Upper lobe of left lung (tissue), 6 donors: ENCODE measurements at regions not wholly inside any gene's neighbourhood (a gene's known extent, or its start where the extent isn't known, plus 50 kb on each side); places are given as distances from the start of the nearest gene placed in this dataset.
A peak's percentile ranks its signal among the peaks of the same experiment; 100 is the strongest.

Source experiments
- ATAC-seq, 2 donors: fragments of 200-7000 bp; cut with Tn5 transposase; one replicate each; pipeline ENCODE4 v1.9.1; 2022; ENCODE audit warnings: mild to moderate bottlenecking in 2 of 2, moderate library complexity in 2 of 2; ENCODE audit not compliant: low FRiP score in 2 of 2
- DNase-seq, 2 donors: peaks; one replicate each; pipeline ENCODE4 v3.0.0-alpha.2; 2019 to 2020
- H3K27ac ChIP-seq, 4 donors: fragments of 200-600 bp; sonication (generic); one replicate each; pipeline ENCODE4 v1.5.1; 2016 to 2019
- H3K27me3 ChIP-seq, 4 donors: fragments of 200-600 bp; sonication (generic); one replicate each; pipeline ENCODE4 v1.5.1; 2017 to 2019
- H3K36me3 ChIP-seq, 4 donors: fragments of 200-600 bp; sonication (generic); one replicate each; pipeline ENCODE4 v1.5.1; 2016 to 2019
- H3K4me1 ChIP-seq, 4 donors: fragments of 200-600 bp; sonication (generic); one replicate each; pipeline ENCODE4 v1.5.1; 2018 to 2019
- H3K4me3 ChIP-seq, 4 donors: fragments of 200-600 bp; sonication (generic); one replicate each; pipeline ENCODE4 v1.5.1; 2017 to 2019; ENCODE audit warnings: mild to moderate bottlenecking in 2 of 4, moderate library complexity in 1 of 4
- H3K9me3 ChIP-seq, 4 donors: fragments of 200-600 bp; sonication (generic); one replicate each; pipeline ENCODE4 v1.5.1; 2018 to 2019
- EP300 ChIP-seq, 4 donors: sonication (generic); formaldehyde crosslinking; IDR thresholded peaks; one replicate each; pipeline ENCODE4 v1.5.1; 2017; ENCODE audit warnings: antibody characterized with exemption in 4 of 4, control low read depth in 2 of 4
- POLR2A ChIP-seq, 4 donors: fragments of 450-650 bp; IDR thresholded peaks; one replicate each; pipeline ENCODE4 v1.5.1; 2016 to 2017; ENCODE audit warnings: antibody characterized with exemption in 4 of 4, mild to moderate bottlenecking in 2 of 4
- POLR2AphosphoS5 ChIP-seq, 2 donors: sonication (generic); formaldehyde crosslinking; IDR thresholded peaks; one replicate each; pipeline ENCODE4 v1.5.1; 2017; ENCODE audit warnings: antibody characterized with exemption in 2 of 2
- WGBS, 2 donors: methylation state at CpG; one replicate each; pipeline ENCODE4 v1.1.5; 2017 to 2018; 5-methylcytosine and 5-hydroxymethylcytosine counted together
- TF ChIP-seq, protein P1 (sequence below), 6 experiments: fragments of 450-650 bp in 4 of 6; fragments of 200-600 bp in 2 of 6; sonication (generic) in 2 of 6; IDR thresholded peaks; one replicate each; pipeline ENCODE4 v1.5.1; 2016 to 2019; ENCODE audit warnings: antibody characterized with exemption in 6 of 6
- donor health status: DM: no; HTN: no; CAD: no; lungs with moderate emphysema.
- donor health status: DM: no; HTN: yes; CAD: no; lungs with severe emphysema.

DNA sequence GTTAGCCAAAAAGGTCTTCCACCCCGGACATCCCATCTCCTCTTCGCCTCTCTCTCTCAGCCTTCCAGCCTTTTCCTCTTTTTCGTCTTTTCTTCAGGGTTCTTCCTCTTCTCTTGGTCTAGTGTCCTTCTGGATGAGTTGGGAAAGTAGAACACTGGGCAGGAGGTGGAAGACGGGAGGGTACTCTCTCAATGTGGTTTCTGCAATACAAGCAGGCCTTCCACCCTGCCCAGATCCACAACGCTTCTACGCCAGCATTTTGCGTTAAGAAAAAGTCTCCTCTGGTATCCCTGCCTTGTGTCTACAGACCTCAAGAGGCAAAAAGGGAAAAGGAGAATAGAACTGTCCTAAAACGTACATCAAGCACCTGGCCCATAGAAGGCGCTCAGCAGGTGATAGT lies 587.8 kb downstream of the BNC2 start:
- WGBS, 2 donors: 70 to 88% methylated on average over 9 of the region's 9 CpGs
- ATAC-seq: no peak
- no peak overlapping the region for H3K27ac ChIP-seq

DNA sequence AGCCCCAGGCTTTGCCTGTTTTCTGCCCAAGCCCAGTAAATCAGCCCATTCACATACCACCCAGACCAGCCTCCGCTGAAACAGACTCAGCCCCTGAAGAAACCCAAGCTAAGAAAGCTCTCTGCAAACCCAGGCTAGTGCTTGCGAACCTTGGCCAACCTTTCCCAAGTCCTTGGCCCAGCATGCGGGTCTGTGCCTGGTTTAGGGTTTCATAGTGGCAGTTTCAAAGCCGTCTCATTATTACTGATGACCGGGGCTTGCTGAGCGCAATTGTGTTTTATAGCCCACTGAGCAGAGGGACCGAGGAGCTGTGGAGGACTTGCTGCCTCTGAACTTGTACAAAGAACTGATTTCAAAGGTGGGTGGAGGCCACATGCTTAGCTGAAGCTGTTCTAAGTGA lies 584.3 kb downstream of the BNC2 start:
- ATAC-seq (no peak), DNase-seq (no peak)
- Histone ChIP-seq H3K4me1 (no peaks in the 10 kb centered on the region), H3K9me3 (no peaks in the 10 kb centered on the region), H3K4me3 (no peak overlapping the region), H3K27ac (no peak overlapping the region), H3K36me3 (no peaks in the 10 kb centered on the region), H3K27me3 (no peaks in the 10 kb centered on the region)
- WGBS, 2 donors: 82 to 98% methylated on average over 7 of the region's 7 CpGs
- TF ChIP-seq POLR2AphosphoS5 (IDR thresholded peaks at IDR 0.05): no peak
- TF ChIP-seq EP300 (IDR thresholded peaks at IDR 0.05): no peak
- TF ChIP-seq, protein P1, sequence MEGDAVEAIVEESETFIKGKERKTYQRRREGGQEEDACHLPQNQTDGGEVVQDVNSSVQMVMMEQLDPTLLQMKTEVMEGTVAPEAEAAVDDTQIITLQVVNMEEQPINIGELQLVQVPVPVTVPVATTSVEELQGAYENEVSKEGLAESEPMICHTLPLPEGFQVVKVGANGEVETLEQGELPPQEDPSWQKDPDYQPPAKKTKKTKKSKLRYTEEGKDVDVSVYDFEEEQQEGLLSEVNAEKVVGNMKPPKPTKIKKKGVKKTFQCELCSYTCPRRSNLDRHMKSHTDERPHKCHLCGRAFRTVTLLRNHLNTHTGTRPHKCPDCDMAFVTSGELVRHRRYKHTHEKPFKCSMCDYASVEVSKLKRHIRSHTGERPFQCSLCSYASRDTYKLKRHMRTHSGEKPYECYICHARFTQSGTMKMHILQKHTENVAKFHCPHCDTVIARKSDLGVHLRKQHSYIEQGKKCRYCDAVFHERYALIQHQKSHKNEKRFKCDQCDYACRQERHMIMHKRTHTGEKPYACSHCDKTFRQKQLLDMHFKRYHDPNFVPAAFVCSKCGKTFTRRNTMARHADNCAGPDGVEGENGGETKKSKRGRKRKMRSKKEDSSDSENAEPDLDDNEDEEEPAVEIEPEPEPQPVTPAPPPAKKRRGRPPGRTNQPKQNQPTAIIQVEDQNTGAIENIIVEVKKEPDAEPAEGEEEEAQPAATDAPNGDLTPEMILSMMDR (IDR thresholded peaks at IDR 0.05): no peak
- TF ChIP-seq POLR2A (IDR thresholded peaks at IDR 0.05): no peak

More for the DNA sequence above, 587.8 kb downstream of the BNC2 start:
- Histone ChIP-seq H3K4me3 (no peak overlapping the region), H3K36me3 (no peaks in the 10 kb centered on the region), H3K27me3 (no peaks in the 10 kb centered on the region), H3K9me3 (no peaks in the 10 kb centered on the region), H3K4me1 (no peaks in the 10 kb centered on the region)
- DNase-seq: no peak
- TF ChIP-seq POLR2A (IDR thresholded peaks at IDR 0.05) (no peak), EP300 (IDR thresholded peaks at IDR 0.05) (no peak), POLR2AphosphoS5 (IDR thresholded peaks at IDR 0.05) (no peak)
- TF ChIP-seq, protein P1 (IDR thresholded peaks at IDR 0.05): no peak

DNA sequence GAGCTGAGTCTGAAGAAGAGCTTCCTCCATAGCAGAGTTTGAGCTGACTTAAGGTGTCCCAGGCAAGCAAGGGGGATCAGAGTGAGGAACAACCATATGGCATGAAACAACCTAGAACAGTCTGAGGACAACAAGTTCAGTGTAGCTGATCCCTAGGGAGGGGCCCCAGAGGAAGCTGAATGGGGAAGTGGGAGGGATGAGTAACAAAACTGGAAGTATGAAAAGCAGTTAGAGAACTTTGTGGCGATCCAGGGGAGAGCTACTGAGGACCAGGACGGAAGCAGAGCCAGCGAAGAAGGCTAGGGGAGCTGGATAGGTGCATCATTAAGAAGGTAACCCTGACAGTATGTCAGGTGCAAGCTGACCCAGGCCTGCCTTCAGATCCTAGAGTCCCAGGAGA lies 580.8 kb downstream of the BNC2 start:
- no peaks in the 10 kb centered on the region for H3K36me3 ChIP-seq
- WGBS, 2 donors: 86 to 88% methylated on average over 3 of the region's 3 CpGs
- DNase-seq (no peak), ATAC-seq (peak in 1 of 2 donors; percentile 86)
- TF ChIP-seq POLR2A (IDR thresholded peaks at IDR 0.05) (no peak), EP300 (IDR thresholded peaks at IDR 0.05) (no peak), POLR2AphosphoS5 (IDR thresholded peaks at IDR 0.05) (no peak)
- TF ChIP-seq, protein P1 (IDR thresholded peaks at IDR 0.05): no peak
- H3K4me1 ChIP-seq: no peaks in the 10 kb centered on the region
- no peaks in the 10 kb centered on the region for H3K27me3 ChIP-seq
- H3K27ac ChIP-seq: no peak overlapping the region
- no peaks in the 10 kb centered on the region for H3K9me3 ChIP-seq
- H3K4me3 ChIP-seq: no peak overlapping the region

DNA sequence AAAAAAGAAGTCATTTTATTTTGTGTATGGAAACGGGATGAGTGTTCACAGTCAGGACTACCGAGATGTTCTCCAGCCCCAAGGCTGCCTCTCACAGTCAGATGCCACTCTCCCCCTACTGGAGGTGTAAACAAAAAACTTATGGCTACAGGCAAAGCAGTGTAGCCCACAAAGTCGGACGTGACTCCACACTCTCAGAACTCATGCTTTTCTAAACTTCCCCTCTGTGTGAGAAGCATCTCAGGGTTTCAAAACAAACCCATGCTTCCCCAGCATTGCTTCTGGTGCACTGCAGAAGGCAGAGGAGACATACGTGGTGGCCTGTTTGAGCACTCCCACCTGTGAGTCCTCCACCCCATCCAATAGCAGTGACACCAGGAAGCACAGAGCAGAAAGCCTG lies 580.3 kb downstream of the BNC2 start:
- no peaks in the 10 kb centered on the region for H3K4me1 ChIP-seq
- H3K9me3 ChIP-seq: no peaks in the 10 kb centered on the region
- DNase-seq (no peak), ATAC-seq (peak in 1 of 2 donors; percentile 39)
- no peaks in the 10 kb centered on the region for H3K36me3 ChIP-seq
- WGBS, 2 donors: 70 to 74% methylated on average over 5 of the region's 5 CpGs
- no peak overlapping the region for H3K4me3 ChIP-seq
- TF ChIP-seq EP300 (IDR thresholded peaks at IDR 0.05): no peak
- TF ChIP-seq, protein P1 (IDR thresholded peaks at IDR 0.05): no peak
- TF ChIP-seq POLR2AphosphoS5 (IDR thresholded peaks at IDR 0.05): no peak
- no peak for TF ChIP-seq POLR2A (IDR thresholded peaks at IDR 0.05)
- H3K27me3 ChIP-seq: no peaks in the 10 kb centered on the region
- no peak overlapping the region for H3K27ac ChIP-seq

DNA sequence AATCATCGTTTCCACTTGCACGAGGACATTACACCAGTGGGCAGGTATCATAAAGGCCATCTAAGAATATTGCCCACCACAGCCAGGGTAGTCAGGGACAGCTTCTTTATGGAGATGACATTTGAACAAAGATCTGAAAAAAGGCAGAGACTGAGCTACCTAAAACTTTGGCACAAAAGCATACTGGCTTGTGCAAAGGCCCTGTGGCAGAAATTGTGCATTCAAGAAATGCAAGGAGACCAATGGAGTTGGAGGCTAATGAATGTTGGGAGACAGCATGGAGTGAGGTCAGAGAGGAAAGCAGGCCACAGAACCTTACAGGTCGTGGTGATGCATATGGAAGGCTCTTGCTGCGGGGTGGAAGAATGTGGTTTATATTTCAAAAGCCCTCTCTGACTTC lies 578.5 kb downstream of the BNC2 start:
- Histone ChIP-seq H3K4me1 (no peaks in the 10 kb centered on the region), H3K27ac (no peak overlapping the region), H3K4me3 (no peak overlapping the region), H3K9me3 (no peaks in the 10 kb centered on the region), H3K36me3 (no peaks in the 10 kb centered on the region), H3K27me3 (no peaks in the 10 kb centered on the region)
- ATAC-seq (no peak), DNase-seq (no peak)
- TF ChIP-seq POLR2AphosphoS5 (IDR thresholded peaks at IDR 0.05) (no peak), EP300 (IDR thresholded peaks at IDR 0.05) (no peak), POLR2A (IDR thresholded peaks at IDR 0.05) (no peak)
- TF ChIP-seq, protein P1 (IDR thresholded peaks at IDR 0.05): no peak
- WGBS, 2 donors: 83 to 94% methylated on average over 4 of the region's 4 CpGs
